HG03135 (cell line): ENCODE measurements at regions not wholly inside any gene's neighbourhood (a gene's known extent, or its start where the extent isn't known, plus 50 kb on each side); places are given as distances from the start of the nearest gene placed in this dataset.
"Not testable (repeated sequence)": the region's sequence is repeated elsewhere in the genome, so short reads cannot be mapped to it uniquely, and the experiment has no call there.

Experiments
- ATAC-seq: cut with Tn5 transposase; IDR thresholded peaks from one replicate; pipeline ENCODE4 v1.9.1; 2021; ENCODE audit warnings: mild to moderate bottlenecking, moderate library complexity; ENCODE audit not compliant: unreplicated experiment

DNA sequence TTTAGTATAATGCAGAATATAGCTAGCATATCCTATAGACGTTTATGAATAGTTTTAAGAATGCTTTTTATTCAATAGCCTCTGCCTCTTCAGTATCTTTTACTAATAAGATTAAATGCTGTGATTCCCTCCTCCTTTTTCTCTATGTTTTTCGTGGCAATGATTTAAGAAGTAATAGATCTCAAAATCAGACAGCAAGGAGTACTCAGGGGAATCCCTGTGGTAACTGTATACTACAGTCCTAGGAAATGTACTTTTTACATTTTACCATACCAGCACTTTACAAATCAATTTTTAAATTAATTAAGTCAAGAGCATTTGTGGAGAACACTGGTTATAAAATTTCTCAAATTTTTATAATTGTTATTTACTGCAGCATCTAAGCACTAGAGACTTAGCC is 240.6 kb upstream of the CAND1 start:
- no peak for ATAC-seq

- ATAC-seq: no peak
Measured at GRCh38 chr12:67034110-67034879, 234.9 kb upstream of the CAND1 start.

DNA sequence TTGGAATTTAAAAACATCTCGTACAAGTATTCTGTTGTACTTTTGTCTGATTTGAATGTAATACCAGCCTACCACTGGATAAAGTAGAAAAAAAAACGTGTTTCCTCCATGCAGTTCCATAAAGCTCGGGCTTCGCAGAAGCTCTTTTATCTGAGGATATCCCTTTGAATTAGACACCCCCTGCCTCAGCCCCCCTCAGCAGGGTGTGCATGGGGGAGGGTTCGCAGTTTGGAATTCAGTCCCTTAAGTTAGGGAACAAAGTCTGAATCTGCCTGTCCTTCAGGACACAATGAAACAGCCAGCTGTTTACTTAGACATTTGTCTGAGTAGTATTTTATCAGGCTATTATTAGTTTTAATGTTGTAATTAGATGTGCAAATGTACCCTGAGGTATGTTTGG is 234.0 kb upstream of the CAND1 start:
- no peak for ATAC-seq

DNA sequence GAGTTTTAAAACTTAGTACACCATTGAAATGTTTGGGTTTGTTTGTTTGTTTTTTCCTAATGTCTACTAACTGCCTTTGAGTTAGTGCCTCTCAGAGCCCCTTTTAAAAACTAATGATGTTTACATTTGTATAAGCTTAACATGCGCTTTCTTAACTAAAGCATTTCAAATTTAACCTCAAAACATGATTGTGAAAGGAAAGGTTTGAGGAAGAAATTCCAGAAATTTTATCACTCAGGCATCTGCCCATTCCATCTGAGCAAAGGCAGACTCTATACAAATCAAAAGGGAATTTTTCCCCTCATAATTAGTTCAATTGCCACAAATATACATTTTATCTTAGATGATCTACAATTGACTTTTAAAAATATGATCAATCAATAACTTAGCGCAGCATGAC is 230.7 kb upstream of the CAND1 start:
- no peak for ATAC-seq

- ATAC-seq: no peak
Measured at GRCh38 chr12:67039995-67040860, 228.9 kb upstream of the CAND1 start.

- ATAC-seq: no peak
Measured at GRCh38 chr12:67040861-67041137, 228.4 kb upstream of the CAND1 start.

GRCh38 chr12:67042697-67043131 is 226.4 kb upstream of the CAND1 start:
- ATAC-seq: no peak

DNA sequence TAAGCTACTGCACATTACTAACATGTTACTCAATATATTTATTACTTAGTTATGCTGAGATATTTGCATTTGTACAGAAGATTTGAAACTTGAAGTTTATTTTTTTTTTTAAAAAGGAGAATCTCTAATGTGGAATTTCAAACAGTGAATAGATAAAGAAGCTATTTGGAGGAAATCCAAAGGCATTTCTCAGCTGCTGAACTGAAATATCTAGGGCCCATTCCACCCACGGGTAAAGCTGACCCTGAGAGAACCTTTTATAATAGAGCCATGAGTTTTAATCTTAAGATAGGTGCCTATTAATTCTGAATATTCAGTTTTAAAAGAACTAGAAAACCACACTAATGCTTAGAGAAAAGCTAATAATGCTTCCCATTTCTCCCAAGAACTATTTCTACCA is 225.4 kb upstream of the CAND1 start:
- no peak for ATAC-seq

DNA sequence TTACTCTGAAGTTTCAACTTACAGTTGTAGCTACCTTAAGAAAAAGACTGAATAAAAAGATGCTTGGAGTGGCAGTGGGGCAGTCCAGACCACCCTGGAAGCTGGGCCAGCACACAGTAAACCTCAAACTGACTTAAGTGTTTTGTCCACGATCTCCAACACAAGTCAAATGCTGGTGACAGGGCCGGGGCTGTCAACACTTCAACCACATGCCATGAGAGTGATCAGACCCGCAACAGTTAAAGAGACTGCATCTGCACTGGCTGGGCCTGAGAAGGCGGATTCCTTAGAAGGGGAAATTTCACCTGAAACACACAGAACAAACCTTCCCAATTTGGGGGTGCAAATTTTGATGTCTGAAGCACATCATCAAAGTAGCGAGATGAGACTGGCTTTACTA is 223.5 kb upstream of the CAND1 start:
- ATAC-seq: no peak

DNA sequence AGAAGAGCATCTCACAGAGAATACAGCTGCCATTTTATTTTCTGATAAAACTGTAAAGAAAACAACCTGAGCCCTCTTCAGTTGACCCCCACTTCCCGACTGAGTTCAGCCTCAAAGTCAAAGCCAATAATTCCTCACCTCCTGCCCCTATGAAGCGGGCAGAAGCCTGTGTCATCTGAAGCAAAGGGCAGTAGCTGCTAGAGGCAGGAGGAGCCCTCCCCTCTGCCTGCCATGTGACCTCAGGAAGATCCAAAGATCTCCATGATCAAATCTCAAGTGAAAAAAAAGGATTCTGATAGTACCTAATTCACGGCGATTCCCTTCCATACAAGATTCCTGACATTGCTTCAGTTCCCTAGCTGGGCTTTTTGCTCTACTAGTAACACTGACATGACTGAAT is 223.1 kb upstream of the CAND1 start:
- ATAC-seq: no peak

- ATAC-seq: no peak
Measured at GRCh38 chr12:67047634-67048033, 221.5 kb upstream of the CAND1 start.

- ATAC-seq: no peak
Measured at GRCh38 chr12:67048371-67048770, 220.8 kb upstream of the CAND1 start.

GRCh38 chr12:67049199-67049598 is 220.0 kb upstream of the CAND1 start:
- not testable (repeated sequence) for ATAC-seq

- ATAC-seq: no peak
Measured at GRCh38 chr12:67052981-67053380, 216.2 kb upstream of the CAND1 start.

DNA sequence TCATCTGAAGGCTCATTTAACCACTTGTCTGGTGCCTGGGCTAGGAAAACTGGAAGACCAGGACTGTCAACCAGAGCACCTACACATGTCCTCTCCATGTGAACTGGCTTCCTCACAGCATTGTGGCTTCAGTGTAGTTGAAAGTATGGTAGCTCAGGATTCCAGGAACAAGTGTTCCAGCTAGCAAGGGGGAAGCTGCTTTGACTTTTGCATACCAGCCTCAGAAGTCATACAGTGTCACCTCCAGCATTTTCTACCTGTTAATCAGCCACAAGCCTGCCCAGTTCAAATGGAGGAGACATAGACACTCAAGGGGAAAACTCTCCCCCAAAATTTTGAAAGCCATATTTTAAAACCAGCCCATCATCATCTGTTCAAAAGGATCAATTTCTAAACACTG is 212.8 kb upstream of the CAND1 start:
- no peak for ATAC-seq

DNA sequence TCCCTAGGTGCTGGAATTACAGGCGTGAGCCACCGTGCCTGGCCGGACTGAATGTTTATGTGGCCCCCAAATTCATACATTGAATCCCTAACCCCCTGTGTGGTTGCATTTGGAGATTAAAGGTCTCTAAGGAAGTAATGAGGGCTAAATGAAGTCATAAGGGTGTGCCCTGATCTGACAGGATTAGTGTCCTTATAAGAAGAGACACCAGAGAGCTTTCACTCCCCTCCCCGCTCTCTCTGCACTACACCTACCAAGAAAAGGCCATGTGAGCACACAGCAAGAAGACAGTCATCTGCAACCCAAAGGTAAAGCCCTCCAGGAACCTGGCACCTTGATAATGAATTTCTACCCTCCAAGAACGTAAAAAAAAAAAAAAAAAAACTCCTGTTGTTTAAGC is 212.1 kb upstream of the CAND1 start:
- no peak for ATAC-seq

DNA sequence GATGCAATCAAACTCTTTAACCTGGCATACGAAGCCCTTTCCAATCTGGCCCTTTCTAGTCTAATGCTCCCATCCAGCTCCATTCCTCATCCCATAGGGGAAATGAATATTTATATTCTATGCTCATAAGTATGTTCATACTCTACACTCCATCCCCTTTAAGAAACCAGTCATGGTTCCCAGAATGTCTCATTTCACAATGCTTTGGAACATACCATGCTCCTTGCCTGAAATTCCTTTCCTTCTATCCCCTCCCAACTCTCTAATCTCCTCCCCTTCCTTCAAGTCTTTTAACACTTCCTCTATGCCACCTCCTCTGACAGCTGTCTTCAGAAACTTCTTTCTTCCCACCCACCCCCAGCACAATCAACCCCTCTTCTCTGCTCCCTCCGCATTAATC is 207.0 kb upstream of the CAND1 start:
- no peak for ATAC-seq

- no peak for ATAC-seq
Measured at GRCh38 chr12:67067453-67068203, 201.5 kb upstream of the CAND1 start.

DNA sequence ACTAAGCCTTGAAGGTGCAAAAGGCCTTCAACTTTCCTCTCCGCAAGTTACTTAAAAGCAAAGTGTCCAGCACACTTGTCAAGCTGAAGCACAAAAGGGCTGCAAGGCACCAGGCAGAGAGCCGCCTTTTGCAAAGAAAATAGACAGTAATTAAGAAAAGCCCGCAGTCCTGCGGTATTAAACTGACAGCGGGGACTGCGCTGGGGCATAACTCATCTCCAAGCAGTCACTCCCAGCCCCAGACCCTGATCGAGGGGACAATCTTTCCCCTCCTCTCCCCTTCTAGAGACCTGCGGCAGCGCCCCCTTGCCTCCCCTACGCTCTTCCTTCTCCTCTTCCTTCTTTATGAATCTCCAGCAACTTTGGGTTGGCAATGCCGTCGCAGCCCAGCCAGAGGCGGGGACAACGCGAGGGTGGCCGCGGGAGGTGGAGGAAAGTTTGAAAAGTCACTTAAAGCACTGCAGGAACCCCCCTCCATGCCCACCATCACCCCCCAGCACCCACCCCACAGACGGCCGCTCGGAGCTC is 200.9 kb upstream of the CAND1 start:
- ATAC-seq: no peak

DNA sequence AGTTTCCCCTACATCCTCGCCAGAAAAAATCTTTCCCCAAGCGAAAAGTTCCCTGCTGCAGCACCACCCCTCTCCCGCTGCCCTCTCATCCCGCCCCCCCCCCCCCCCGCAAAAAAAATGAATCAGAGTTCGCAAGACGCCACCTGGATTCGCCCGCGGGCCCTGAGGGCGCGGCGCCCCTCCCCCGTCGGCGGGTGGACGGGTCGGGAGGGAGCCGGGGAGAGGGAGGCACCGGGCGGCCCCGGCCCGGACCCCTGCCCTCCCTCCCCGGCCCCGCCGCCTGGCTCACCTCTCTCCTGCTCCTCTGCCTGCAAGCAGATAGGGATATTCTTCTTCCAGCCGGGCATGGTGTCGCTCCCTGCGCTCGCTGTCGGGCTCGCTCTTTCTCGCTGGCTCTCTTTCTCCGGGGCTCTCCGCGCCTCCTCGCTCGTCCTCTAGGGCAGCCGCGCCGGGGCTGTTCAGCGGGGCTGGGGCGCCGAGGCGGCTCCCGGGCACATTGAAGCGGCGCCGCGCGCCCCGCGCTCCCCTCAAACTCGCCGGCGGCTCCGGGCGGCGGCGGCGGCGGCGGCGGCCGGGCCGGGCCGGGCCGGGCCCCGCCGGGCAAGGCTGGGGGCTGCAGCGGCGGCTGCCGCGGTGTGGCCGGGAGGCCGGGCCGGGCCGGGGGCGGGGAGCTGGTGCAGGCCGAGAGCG is 200.3 kb upstream of the CAND1 start:
- ATAC-seq: peak; percentile 73
